IPS-18c (cell line): ENCODE measurements at regions not wholly inside any gene's neighbourhood (a gene's known extent, or its start where the extent isn't known, plus 50 kb on each side); places are given as distances from the start of the nearest gene placed in this dataset.

Experiments used
- H3K4me3 ChIP-seq: 2 replicates; pipeline ENCODE4 v1.7.0; 2013; ENCODE audit warnings: low read depth, mild to moderate bottlenecking, low read length, moderate library complexity; ENCODE audit not compliant: insufficient read depth
- H3K9me3 ChIP-seq: one replicate; pipeline ENCODE4 v1.6.1; 2013; ENCODE audit warnings: mild to moderate bottlenecking, low read length, moderate library complexity; ENCODE audit not compliant: control insufficient read depth, insufficient read depth

- no peak overlapping the region for H3K4me3 ChIP-seq
- no peaks in the 10 kb centered on the region for H3K9me3 ChIP-seq
Observed at GRCh38 chr3:25237602-25238001, 190.5 kb upstream of the RARB start.

DNA sequence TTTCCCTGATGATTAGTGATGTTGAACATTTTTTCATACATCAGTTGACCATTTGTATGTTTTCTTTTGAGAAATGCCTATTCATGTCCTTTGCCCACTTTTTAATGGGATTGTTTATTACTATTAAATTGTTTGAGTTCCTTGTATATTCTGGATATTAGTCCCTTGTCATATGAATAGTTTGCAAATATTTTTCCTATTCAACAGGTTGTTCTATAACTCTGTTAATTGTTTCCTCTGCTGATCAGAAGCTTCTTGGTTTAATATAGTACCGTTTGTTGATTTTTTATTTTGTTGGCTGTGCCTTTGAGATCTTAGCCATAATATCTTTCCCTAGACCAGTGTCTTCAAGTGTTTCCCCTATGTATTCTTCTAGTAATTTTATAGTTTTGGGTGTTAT is 189.0 kb upstream of the RARB start:
- H3K4me3 ChIP-seq: no peak overlapping the region
- H3K9me3 ChIP-seq: no peaks in the 10 kb centered on the region

GRCh38 chr3:25246913-25247312 is 181.2 kb upstream of the RARB start:
- H3K9me3 ChIP-seq: no peaks in the 10 kb centered on the region
- H3K4me3 ChIP-seq: no peak overlapping the region

DNA sequence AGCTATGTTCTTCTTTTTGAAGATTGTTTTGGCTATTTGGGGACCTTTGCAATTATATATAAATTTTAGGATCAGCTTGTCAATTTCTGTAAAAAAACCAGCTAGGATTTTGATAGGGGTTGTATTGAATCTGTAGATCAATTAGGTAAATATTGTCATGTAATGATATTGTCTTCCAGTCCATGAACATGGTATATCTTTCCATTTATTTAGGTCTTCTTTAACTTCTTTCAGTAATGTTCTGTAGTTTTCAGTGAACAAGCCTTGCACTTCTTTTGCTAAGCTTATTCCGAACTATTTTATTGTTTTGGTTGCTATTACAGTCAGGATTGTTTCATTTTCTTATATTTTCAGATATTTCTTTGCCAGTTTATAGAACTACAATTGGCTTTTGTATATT is 175.8 kb upstream of the RARB start:
- no peaks in the 10 kb centered on the region for H3K9me3 ChIP-seq

DNA sequence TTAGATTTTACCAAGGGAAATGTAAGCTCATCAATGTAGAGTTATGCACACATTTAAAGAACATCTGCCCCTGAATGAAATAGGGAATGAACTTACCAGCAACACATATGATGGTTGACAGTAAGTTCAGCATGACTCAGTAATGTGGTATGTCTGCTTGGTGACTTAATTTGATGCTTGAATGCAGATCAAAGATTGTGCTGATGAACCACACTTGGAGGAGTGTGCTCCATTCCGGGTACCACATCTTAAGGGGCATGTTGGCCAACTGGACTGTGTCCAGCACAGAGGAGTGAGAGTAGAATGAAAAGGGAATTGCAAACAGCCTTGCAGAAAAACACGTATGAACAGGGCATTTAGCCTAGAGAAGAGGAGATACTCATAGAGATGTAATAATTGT is 171.0 kb upstream of the RARB start:
- Histone ChIP-seq H3K9me3 (no peaks in the 10 kb centered on the region), H3K4me3 (no peak overlapping the region)

More for the DNA sequence above, 175.8 kb upstream of the RARB start:
- no peak overlapping the region for H3K4me3 ChIP-seq

DNA sequence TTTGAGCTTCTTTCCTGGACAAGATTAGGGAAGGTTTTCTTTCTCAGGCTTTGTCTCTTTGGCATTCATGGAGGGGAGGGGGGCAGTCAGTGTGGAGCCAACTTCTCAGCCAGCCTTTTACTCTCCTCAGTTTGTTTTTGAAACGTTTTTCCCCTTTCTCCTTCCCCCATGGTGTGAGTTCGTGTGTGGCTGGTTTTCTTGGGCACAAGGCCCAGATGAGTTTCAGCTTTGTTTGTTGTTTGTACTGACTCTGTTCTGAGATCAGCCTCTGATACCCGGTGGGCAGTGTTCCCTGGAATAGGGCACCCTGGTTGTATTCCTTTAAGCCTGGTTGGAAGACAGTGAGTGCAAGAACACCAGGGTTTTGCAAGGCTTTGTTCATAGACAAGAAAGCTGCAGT is 168.2 kb upstream of the RARB start:
- no peak overlapping the region for H3K4me3 ChIP-seq
- no peaks in the 10 kb centered on the region for H3K9me3 ChIP-seq

- H3K4me3 ChIP-seq: no peak overlapping the region
- H3K9me3 ChIP-seq: no peaks in the 10 kb centered on the region
Observed at GRCh38 chr3:25262322-25262721, 165.7 kb upstream of the RARB start.

GRCh38 chr3:25265284-25265683 is 162.8 kb upstream of the RARB start:
- no peak overlapping the region for H3K4me3 ChIP-seq
- H3K9me3 ChIP-seq: no peaks in the 10 kb centered on the region

- Histone ChIP-seq H3K9me3 (no peaks in the 10 kb centered on the region), H3K4me3 (no peak overlapping the region)
Observed at GRCh38 chr3:25266677-25267076, 161.4 kb upstream of the RARB start.

- Histone ChIP-seq H3K4me3 (no peak overlapping the region), H3K9me3 (no peaks in the 10 kb centered on the region)
Observed at GRCh38 chr3:25272090-25272489, 156.0 kb upstream of the RARB start.

DNA sequence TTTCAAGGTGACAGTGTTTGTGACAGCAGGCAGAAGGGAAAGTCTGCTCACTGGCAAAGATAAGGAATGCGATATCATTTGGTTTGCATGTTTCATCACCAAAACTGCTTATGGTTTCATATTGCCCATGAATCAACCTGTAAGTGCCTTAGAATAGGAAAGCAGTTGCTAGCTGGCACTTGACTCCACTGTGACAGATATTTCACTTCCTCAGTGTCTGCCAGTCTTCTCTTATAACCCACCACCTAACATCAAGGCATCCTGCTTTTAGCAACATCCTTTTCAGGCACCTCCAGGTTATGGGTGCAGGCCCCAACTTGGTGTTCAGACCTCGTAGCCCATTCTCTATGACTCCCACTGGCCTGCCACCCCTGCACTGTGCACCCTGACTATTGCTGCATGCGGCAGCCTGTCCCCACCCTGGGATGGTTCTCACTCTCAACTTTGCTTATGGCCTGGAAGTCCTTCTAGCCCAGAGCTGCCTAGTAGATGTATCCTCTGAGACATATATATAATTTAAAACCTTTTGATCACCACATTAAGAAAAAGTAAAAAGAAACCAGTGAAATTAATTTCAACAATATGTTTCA is 154.4 kb upstream of the RARB start:
- Histone ChIP-seq H3K4me3 (no peak overlapping the region), H3K9me3 (no peaks in the 10 kb centered on the region)

DNA sequence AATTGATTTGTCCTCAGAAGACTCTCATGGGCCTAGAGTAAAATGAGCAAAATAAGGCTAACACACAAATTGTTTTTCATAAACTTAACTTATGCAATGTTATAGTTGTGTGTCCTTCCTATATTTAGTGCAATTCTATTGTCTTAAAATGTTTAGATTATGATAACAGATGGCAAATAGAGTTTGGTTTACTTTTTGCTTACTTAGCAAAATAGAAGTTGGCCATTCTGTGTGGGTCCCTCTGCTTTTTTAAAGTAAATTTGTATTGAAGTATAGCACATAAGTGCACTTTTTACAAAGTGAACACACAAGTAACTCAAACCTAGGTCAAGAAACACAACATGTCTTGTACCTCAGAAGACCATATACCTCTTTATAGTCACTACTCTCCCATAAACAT is 150.6 kb upstream of the RARB start:
- H3K4me3 ChIP-seq: no peak overlapping the region
- H3K9me3 ChIP-seq: no peaks in the 10 kb centered on the region

DNA sequence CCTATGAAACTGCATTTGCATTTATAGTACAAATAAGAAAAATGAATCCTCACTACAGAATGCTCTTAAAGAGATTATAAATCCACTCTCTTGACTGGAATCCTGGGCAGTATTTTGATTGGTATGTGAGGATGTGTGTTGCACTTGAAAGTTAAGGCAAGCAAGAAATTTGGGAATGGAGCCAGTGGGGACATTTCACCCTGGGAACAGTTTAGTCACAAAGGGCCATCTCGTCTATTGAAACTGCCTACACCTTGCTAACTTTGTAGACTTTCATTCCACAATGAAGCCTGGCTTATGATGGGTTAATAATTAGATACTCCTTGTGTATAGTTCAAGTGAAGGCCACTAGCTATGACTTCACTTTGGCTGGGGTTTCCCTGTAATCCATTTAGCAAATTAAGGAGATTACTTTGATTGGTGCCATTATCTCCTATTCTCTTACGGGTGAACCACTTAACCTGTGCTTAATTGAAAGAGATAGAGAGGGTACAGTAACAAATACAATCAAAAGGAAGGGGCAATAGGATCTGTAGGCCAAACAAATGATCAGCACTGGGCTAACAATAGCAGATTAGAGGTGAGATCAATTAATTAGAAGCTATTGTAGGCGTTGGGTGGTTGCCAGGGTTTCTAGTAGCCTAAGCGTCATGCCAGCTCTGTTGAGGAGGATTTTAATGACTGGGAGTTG is 146.9 kb upstream of the RARB start:
- no peak overlapping the region for H3K4me3 ChIP-seq
- no peaks in the 10 kb centered on the region for H3K9me3 ChIP-seq

DNA sequence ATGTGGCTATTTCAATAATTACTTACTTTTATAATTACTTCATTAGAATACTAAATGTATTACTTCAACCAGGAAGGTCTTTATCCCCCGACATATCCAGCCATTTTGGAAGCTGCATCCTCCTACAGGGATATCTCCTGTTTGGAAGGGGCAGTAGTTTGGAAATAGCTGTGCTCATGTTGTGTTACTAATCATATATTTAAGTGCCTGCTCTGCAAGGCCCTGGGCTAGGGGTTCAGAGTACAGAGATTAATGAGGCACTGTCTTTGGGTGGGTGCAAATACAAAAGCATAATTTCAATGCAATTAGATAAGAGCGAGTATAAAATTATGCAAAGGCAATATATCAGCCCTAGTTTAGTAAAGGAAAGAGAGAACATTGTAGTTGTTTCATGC is 146.3 kb upstream of the RARB start:
- H3K9me3 ChIP-seq: no peaks in the 10 kb centered on the region
- no peak overlapping the region for H3K4me3 ChIP-seq

DNA sequence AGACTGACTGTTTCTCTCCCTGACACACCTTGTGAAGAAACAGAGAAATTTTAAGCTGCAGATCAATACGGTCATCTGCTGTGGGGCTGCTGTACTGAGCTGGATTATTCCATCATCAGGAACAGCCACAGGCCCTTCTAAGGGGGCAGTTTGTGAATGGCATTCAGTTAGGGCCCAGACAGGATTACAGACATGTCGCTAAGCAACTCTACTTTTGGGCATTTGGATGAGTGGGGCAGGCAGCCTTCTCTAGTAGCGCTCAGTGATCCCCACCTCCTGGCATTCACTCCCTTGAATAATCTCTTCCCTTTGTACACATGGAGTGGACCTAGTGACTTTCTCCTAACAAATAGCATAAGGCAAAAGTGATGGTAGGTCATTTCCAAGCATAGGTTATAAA is 144.4 kb upstream of the RARB start:
- Histone ChIP-seq H3K9me3 (no peaks in the 10 kb centered on the region), H3K4me3 (no peak overlapping the region)

DNA sequence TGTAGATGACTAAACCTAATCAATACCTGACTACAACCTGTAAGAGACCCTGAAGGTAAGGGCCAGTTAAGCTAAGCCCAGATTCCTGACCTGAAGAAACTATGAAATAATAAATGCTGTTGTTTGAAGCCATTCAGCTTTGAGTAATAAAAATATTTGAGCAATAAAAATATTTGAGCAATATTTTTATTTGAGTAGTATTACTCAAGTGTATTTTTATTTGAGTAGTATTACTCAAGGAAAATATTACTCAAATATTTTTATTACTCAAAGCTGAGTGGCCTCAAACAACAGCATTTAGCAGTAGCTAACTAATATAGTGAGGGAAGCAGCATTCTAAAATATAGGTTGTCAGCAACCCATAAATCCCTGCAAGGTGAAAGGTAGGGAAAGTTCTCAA is 143.8 kb upstream of the RARB start:
- no peaks in the 10 kb centered on the region for H3K9me3 ChIP-seq
- H3K4me3 ChIP-seq: no peak overlapping the region

- Histone ChIP-seq H3K9me3 (no peaks in the 10 kb centered on the region), H3K4me3 (no peak overlapping the region)
Observed at GRCh38 chr3:25287291-25287884, 140.7 kb upstream of the RARB start.

GRCh38 chr3:25288413-25288812 is 139.7 kb upstream of the RARB start:
- H3K4me3 ChIP-seq: no peak overlapping the region
- H3K9me3 ChIP-seq: no peaks in the 10 kb centered on the region

- Histone ChIP-seq H3K9me3 (no peaks in the 10 kb centered on the region), H3K4me3 (no peak overlapping the region)
Observed at GRCh38 chr3:25289156-25289555, 138.9 kb upstream of the RARB start.
